Endodermal cell (in vitro differentiated cells): ENCODE measurements at regions not wholly inside any gene's neighbourhood (a gene's known extent, or its start where the extent isn't known, plus 50 kb on each side); places are given as distances from the start of the nearest gene placed in this dataset.

Source experiments
- DNase-seq: peaks from one replicate; pipeline ENCODE4 v3.0.0-alpha.2; 2017
- H3K27ac ChIP-seq: 2 replicates; pipeline ENCODE4 v1.5.1; 2013; ENCODE audit warnings: mild to moderate bottlenecking, low read depth, low read length, moderate library complexity
- H3K27me3 ChIP-seq: 2 replicates; pipeline ENCODE4 v1.6.1; 2013; ENCODE audit warnings: mild to moderate bottlenecking, low read length, moderate library complexity; ENCODE audit not compliant: insufficient read depth, control insufficient read depth, poor library complexity, severe bottlenecking
- H3K36me3 ChIP-seq: 2 replicates; pipeline ENCODE4 v1.7.0; 2013; ENCODE audit warnings: mild to moderate bottlenecking, low read length, moderate library complexity; ENCODE audit not compliant: control insufficient read depth, insufficient read depth
- H3K4me1 ChIP-seq: one replicate; pipeline ENCODE4 v1.7.0; 2013; ENCODE audit warnings: low read length; ENCODE audit not compliant: control insufficient read depth, insufficient read depth
- H3K4me3 ChIP-seq: 2 replicates; pipeline ENCODE4 v1.5.1; 2013; ENCODE audit warnings: mild to moderate bottlenecking, low read length, moderate library complexity
- H3K9ac ChIP-seq: 2 replicates; pipeline ENCODE4 v1.6.1; 2013; ENCODE audit warnings: mild to moderate bottlenecking, low read length, moderate library complexity; ENCODE audit not compliant: poor library complexity, severe bottlenecking; ENCODE audit errors: extremely low read depth
- H3K9me3 ChIP-seq: 2 replicates; pipeline ENCODE4 v1.6.1; 2013; ENCODE audit warnings: mild to moderate bottlenecking, low read length, moderate library complexity; ENCODE audit not compliant: control insufficient read depth
- H3K27ac Mint-ChIP-seq: 2 replicates; pipeline ENCODE4 v1.8.0; 2020; ENCODE audit warnings: mixed read lengths
- H3K27me3 Mint-ChIP-seq: 2 replicates; pipeline ENCODE4 v1.8.0; 2021; ENCODE audit warnings: mild to moderate bottlenecking, mixed read lengths; ENCODE audit not compliant: insufficient read depth
- H3K36me3 Mint-ChIP-seq: 2 replicates; pipeline ENCODE4 v1.8.0; 2020; ENCODE audit warnings: low read depth, mixed read lengths
- H3K4me1 Mint-ChIP-seq: 2 replicates; pipeline ENCODE4 v1.8.0; 2020; ENCODE audit warnings: mixed read lengths
- H3K4me3 Mint-ChIP-seq: 2 replicates; pipeline ENCODE4 v1.8.0; 2020; ENCODE audit warnings: mild to moderate bottlenecking, moderate library complexity, mixed read lengths
- H3K9me3 Mint-ChIP-seq: 2 replicates; pipeline ENCODE4 v1.8.0; 2020; ENCODE audit warnings: mild to moderate bottlenecking, mixed read lengths
- WGBS, 2 experiments: methylation state at CpG; one replicate each; pipeline versions ENCODE4 v1.1.5 to v1.1.7; 2013; ENCODE audit warnings: missing lambda C conversion rate in 2 of 2, mixed read lengths in 1 of 2; ENCODE audit not compliant: insufficient coverage in 1 of 2, insufficient read length in 1 of 2; 5-methylcytosine and 5-hydroxymethylcytosine counted together
- TF ChIP-seq, protein P1 (sequence below): fragments of 200-600 bp; sonication (generic); conservative IDR thresholded peaks from 2 replicates; pipeline ENCODE4 v1.5.0; 2021; ENCODE audit warnings: antibody characterized with exemption, mild to moderate bottlenecking

DNA sequence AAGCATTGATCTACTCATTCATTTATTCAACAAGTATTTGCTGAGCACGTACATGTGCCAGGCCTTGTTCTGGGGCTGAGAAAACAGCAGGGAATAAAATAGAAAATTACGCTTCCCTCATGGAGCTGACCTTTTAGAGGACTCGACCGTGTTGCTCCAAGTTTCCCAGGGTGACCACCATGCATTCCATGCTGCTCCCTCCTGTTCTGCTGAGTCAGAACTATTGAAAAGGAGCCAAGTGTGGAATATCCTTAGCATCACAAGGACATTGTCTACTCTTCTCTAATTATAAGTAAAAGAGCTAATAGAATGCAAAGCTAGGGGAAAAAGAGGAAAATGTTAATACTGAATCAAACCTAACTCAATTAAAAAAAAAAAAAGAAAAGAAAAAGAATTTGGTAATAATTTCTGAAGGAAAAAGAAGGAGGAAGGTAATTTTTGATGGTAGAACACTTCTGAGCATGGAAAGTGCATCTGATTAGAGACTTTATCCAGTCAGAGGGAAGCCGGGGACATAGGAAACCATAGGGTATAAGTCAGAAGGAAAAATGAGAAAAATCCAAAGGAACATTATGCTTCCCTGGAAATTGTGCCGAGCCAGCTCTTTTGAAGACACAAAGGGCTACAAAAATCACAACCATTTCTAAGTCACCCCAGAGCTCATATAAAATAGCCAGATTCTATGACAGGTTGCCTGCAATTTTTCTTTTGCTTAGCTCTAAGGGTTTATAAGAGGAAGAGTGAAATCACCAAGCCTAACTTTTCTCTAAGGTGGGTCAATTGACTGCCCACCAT lies 339.4 kb downstream of the RND3 start:
- Mint-ChIP-seq H3K27me3 (no peaks in the 10 kb centered on the region), H3K4me3 (no peak overlapping the region), H3K4me1 (peaks cover 3% of the 10 kb centered on the region), H3K27ac (no peak overlapping the region), H3K36me3 (peaks cover 7% of the 10 kb centered on the region), H3K9me3 (peaks cover 26% of the 10 kb centered on the region)
- Histone ChIP-seq H3K36me3 (no peaks in the 10 kb centered on the region), H3K4me3 (no peak overlapping the region), H3K27me3 (no peaks in the 10 kb centered on the region), H3K9me3 (peaks cover 25% of the 10 kb centered on the region), H3K9ac (no peak overlapping the region), H3K4me1 (no peaks in the 10 kb centered on the region), H3K27ac (no peak overlapping the region)
- no peak for DNase-seq
- TF ChIP-seq, protein P1, sequence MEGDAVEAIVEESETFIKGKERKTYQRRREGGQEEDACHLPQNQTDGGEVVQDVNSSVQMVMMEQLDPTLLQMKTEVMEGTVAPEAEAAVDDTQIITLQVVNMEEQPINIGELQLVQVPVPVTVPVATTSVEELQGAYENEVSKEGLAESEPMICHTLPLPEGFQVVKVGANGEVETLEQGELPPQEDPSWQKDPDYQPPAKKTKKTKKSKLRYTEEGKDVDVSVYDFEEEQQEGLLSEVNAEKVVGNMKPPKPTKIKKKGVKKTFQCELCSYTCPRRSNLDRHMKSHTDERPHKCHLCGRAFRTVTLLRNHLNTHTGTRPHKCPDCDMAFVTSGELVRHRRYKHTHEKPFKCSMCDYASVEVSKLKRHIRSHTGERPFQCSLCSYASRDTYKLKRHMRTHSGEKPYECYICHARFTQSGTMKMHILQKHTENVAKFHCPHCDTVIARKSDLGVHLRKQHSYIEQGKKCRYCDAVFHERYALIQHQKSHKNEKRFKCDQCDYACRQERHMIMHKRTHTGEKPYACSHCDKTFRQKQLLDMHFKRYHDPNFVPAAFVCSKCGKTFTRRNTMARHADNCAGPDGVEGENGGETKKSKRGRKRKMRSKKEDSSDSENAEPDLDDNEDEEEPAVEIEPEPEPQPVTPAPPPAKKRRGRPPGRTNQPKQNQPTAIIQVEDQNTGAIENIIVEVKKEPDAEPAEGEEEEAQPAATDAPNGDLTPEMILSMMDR, result no peak
- WGBS, 2 experiments, result 83 to 94% methylated on average over 3 to 6 of the region's 6 CpGs

DNA sequence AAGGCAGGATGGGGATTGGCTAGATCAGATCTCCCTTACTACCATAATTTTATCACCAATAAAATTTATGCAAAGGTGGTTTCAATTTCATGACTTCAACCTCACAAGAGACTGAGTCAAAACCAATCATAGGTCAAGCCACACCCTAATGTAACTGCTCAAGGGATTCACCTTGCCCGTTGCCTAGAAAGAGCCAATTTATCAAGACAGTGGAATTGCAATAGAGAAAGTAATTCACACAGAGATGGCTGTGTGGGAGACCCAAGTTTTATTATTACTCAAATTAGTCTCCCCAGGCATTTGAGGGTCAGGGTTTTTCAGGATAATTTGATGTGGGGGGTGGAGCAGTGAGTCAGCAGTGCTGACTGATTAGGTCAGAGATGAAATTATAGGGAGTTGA lies 340.6 kb downstream of the RND3 start:
- Mint-ChIP-seq H3K4me3 (no peak overlapping the region), H3K36me3 (peaks cover 7% of the 10 kb centered on the region), H3K4me1 (peaks cover 3% of the 10 kb centered on the region), H3K27me3 (no peaks in the 10 kb centered on the region), H3K27ac (no peak overlapping the region), H3K9me3 (peaks cover 26% of the 10 kb centered on the region)
- 71 to 100% methylated on average over 1 of the region's 1 CpG for WGBS, 2 experiments
- no peak for DNase-seq
- H3K9ac ChIP-seq, result no peak overlapping the region
- H3K27ac ChIP-seq, result no peak overlapping the region
- H3K36me3 ChIP-seq, result no peaks in the 10 kb centered on the region
- TF ChIP-seq, protein P1, result no peak
- H3K4me3 ChIP-seq, result no peak overlapping the region
- H3K9me3 ChIP-seq, result peaks cover 25% of the 10 kb centered on the region
- H3K27me3 ChIP-seq, result no peaks in the 10 kb centered on the region
- no peaks in the 10 kb centered on the region for H3K4me1 ChIP-seq

DNA sequence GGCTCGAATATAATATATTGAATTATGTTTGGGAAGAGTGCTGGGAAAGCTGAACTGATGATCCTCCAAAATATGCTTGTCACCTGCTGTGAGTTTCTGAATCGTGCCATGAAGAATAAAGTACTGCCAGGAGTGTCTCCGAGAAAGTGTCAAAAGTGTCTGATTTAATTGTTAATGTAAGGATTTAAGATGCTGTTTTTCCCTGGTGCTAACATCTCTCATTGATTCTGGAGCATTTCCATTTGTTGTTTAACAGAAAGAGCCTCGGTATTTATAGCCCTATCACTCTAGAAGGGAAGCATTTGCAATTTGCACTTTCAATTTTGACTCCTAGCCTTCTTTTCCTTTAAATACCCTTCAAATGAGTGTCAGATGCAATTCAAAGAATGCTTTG lies 342.2 kb downstream of the RND3 start:
- H3K27ac ChIP-seq, result no peak overlapping the region
- no peaks in the 10 kb centered on the region for H3K4me1 ChIP-seq
- H3K9me3 ChIP-seq, result peaks cover 25% of the 10 kb centered on the region
- WGBS, 2 experiments, result 90 to 94% methylated on average over 3 to 4 of the region's 4 CpGs
- peaks cover 26% of the 10 kb centered on the region for H3K9me3 Mint-ChIP-seq
- no peaks in the 10 kb centered on the region for H3K36me3 ChIP-seq
- H3K9ac ChIP-seq, result no peak overlapping the region
- no peak overlapping the region for H3K27ac Mint-ChIP-seq
- no peak overlapping the region for H3K4me3 Mint-ChIP-seq
- H3K27me3 ChIP-seq, result no peaks in the 10 kb centered on the region
- no peak overlapping the region for H3K4me3 ChIP-seq
- no peak for DNase-seq
- peaks cover 7% of the 10 kb centered on the region for H3K36me3 Mint-ChIP-seq
- TF ChIP-seq, protein P1, result no peak
- no peaks in the 10 kb centered on the region for H3K27me3 Mint-ChIP-seq
- peaks cover 12% of the 10 kb centered on the region for H3K4me1 Mint-ChIP-seq
